ENCODE measurements at regions not wholly inside any gene's neighbourhood (a gene's known extent, or its start where the extent isn't known, plus 50 kb on each side); places are given as distances from the start of the nearest gene placed in this dataset.

DNA sequence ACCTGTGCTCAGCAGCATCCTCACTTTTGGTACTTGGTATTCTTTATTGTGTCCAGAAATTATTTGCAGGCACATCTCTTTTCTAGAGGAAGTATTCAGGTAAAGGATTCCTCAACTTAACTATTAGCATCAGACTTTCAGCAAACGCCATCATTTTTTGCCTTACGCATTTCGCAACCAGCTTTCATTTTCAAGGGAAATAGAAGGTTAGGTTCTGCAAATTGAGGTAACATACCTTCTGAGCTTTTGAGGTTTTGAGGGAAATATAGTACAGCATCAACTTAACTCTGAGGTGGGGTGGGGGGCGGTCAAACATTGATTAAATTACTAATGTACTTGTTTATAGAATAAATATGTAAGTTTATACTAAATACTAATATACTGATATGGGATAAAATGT lies 243.6 kb upstream of the RIMS1 start:
- H2BK120ac ChIP-seq (ENCODE audit: low read depth, low read length, poor library complexity, severe bottlenecking), result no peak overlapping the region
- H3K4me2 ChIP-seq (ENCODE audit: insufficient read depth, insufficient read length, low read length), result no peak overlapping the region
- H2AK5ac ChIP-seq (ENCODE audit: insufficient read length, low read length), result no peak overlapping the region
- no peaks in the 10 kb centered on the region for H3K4me1 ChIP-seq (ENCODE audit: insufficient read depth, low read length)
- H4K91ac ChIP-seq (ENCODE audit: insufficient read length, low read depth, low read length), result no peak overlapping the region
- no peak overlapping the region for H4K5ac ChIP-seq (ENCODE audit: insufficient read length, low read depth, low read length)
- no peaks in the 10 kb centered on the region for H4K20me1 ChIP-seq (ENCODE audit: control insufficient read depth, insufficient read depth, insufficient read length)
- H3K18ac ChIP-seq (ENCODE audit: insufficient read length, low read depth, low read length), result no peak overlapping the region
- H3K4me1 Mint-ChIP-seq, result peaks cover 0 to 5% of the 10 kb centered on the region in 2 experiments; a peak in 2 of 4 replicates
- no peak overlapping the region for H3K56ac ChIP-seq (ENCODE audit: insufficient read length, low read depth, low read length)
- no peaks in the 10 kb centered on the region for H3K9me3 ChIP-seq (ENCODE audit: control insufficient read depth, low read depth, low read length)
- no peak overlapping the region for H3K4ac ChIP-seq (ENCODE audit: low read depth, low read length)
- no peak overlapping the region for H3K4me3 Mint-ChIP-seq
- no peak for DNase-seq
- H3K23ac ChIP-seq (ENCODE audit: insufficient read length, low read depth, low read length), result no peak overlapping the region
- no CpG with 5 or more reads among the region's 4 CpGs for WGBS (ENCODE audit: extremely low coverage, insufficient read length, low lambda C conversion rate)
- no peak overlapping the region for H2BK15ac ChIP-seq (ENCODE audit: low read depth, low read length)
- H4K8ac ChIP-seq (replicated peaks; ENCODE audit: insufficient read length, low read depth, low read length), result no peak overlapping the region
- no peaks in the 10 kb centered on the region for H3K79me2 ChIP-seq (ENCODE audit: insufficient read depth, low read length)
- no peak overlapping the region for H3K9ac ChIP-seq (ENCODE audit: extremely low read depth, insufficient read length, low read length)
- no peaks in the 10 kb centered on the region for H3K36me3 Mint-ChIP-seq (ENCODE audit: insufficient read depth in 1 of 3, low read depth in 3 of 3)
- no peaks in the 10 kb centered on the region for H3K79me1 ChIP-seq (ENCODE audit: insufficient read depth, low read depth, low read length, poor library complexity, severe bottlenecking)
- no peak overlapping the region for H3T11ph ChIP-seq (ENCODE audit: low read length)
- H3K27me3 ChIP-seq (ENCODE audit: insufficient read depth, low read length), result no peaks in the 10 kb centered on the region
- no peak overlapping the region for H2BK12ac ChIP-seq (ENCODE audit: insufficient read length, low read depth, low read length)
- H2BK5ac ChIP-seq (ENCODE audit: insufficient read length, low read length), result no peak overlapping the region
- H3K9me3 Mint-ChIP-seq, result 0 out of 5 replicates have a peak, but pooled peaks cover 0 to 2% of the 10 kb centered on the region in 2 experiments
- H2AFZ ChIP-seq (ENCODE audit: low read length), result no peak overlapping the region
- no peak overlapping the region for H3K27ac ChIP-seq (ENCODE audit: insufficient read length, low read depth, low read length)
- H3K23me2 ChIP-seq (ENCODE audit: insufficient read length, low read depth, low read length, poor library complexity, severe bottlenecking), result no peaks in the 10 kb centered on the region
- TF ChIP-seq, protein P1, sequence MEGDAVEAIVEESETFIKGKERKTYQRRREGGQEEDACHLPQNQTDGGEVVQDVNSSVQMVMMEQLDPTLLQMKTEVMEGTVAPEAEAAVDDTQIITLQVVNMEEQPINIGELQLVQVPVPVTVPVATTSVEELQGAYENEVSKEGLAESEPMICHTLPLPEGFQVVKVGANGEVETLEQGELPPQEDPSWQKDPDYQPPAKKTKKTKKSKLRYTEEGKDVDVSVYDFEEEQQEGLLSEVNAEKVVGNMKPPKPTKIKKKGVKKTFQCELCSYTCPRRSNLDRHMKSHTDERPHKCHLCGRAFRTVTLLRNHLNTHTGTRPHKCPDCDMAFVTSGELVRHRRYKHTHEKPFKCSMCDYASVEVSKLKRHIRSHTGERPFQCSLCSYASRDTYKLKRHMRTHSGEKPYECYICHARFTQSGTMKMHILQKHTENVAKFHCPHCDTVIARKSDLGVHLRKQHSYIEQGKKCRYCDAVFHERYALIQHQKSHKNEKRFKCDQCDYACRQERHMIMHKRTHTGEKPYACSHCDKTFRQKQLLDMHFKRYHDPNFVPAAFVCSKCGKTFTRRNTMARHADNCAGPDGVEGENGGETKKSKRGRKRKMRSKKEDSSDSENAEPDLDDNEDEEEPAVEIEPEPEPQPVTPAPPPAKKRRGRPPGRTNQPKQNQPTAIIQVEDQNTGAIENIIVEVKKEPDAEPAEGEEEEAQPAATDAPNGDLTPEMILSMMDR (conservative IDR thresholded peaks at IDR 0.05), result no peak
- no peak overlapping the region for H3K14ac ChIP-seq (ENCODE audit: insufficient read depth, low read length)
- H2BK20ac ChIP-seq (ENCODE audit: low read depth, low read length, poor library complexity, severe bottlenecking), result no peak overlapping the region
- no peak overlapping the region for H3K27ac Mint-ChIP-seq
- no peaks in the 10 kb centered on the region for H3K27me3 Mint-ChIP-seq (ENCODE audit: low read depth)
